DMS153 (cell line): ENCODE measurements at regions not wholly inside any gene's neighbourhood (a gene's known extent, or its start where the extent isn't known, plus 50 kb on each side); places are given as distances from the start of the nearest gene placed in this dataset.
"Not testable (repeated sequence)": the region's sequence is repeated elsewhere in the genome, so short reads cannot be mapped to it uniquely, and the experiment has no call there.

ENCODE experiments used
- DNase-seq: peaks from one replicate; lab custom pipeline; 2025; lab: John Stamatoyannopoulos, UW

DNA sequence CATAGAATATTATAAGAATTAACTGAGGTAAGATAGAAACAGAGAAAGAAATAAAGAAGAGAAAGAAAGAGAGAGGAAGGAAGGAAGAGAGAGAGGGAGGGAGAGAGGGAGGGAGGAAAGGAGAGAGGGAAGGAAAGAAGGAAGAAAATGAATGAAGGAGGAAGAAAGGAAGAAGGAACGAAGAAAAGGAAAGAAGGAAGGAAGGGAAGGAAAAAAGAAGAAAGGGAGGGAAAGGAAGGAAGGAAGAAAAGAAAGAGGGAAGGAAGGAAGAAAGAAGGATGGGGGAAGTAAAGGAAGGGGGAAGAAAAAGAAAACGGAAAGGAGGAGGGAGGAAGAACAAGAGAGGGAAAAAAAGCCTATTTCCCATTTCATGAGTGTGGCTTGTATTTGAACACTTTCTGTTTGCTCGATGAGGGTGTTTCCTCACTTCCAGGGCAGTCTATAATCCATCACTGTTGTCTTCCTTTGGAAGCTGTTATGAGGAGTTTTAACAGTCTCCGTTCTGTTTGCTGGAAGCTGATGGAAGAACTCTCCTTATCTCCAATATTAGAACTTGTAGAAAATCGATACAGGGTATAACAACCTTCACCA is 402.4 kb downstream of the TMEM114 start:
- no peak for DNase-seq

DNA sequence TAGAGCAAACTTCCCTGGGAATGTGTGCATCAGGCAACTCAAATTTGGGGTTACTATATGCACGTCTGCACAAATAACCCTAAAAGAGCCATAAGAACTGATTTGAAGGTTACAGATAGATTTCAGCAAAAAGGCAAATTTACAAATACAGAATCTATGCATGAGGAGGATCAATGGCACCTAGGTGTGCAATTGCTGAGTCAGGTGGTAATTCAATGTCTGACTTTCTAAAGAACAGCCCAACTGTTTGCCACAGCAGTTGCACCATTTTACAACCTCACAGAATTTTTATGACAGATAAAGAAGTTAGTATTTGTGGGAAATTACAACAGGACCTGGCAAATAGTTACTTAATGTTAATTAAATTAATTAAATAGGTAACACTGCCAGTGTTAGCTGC is 405.5 kb downstream of the TMEM114 start:
- no peak for DNase-seq

DNA sequence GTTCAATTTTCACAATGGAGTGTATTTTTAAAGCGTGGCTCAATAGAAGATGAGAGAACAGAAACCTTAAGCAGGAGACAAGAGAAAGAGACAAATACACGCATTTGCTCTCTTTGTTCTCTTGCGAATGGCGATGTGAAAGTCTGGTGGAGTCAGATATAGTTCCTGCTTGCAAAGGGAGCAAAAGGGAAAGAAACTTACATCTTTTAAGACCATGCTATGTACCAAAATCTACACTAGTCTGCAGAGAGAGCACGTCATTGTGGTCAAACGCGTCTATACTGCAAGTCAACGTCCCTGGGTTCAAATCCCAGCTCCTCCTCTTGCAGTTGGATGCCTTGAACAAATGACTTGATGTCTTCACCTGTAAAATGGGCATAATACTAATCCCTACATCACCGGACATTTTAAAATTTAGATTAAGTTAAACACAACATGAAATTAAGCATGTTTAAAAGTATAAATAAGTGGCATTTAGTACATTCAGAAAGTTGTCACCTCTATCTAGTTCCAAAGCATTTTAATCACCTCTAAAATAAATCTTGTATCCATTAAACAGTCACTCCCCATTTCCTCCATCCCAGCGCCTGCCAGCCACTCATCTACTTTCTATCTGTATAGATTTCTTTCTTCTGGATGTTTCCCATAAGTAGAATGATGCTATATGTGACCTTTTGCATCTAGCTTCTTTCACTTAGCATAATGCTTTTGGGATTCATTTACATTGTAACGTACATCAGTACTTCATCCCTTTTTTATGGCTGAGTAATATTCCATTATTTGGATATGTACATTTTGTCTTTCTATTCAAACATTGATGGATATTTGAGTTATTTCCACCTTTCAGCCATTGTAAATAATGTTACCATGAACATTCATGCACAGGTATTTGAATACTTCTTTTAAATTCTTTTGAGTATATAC is 406.9 kb downstream of the TMEM114 start:
- DNase-seq: no peak

DNA sequence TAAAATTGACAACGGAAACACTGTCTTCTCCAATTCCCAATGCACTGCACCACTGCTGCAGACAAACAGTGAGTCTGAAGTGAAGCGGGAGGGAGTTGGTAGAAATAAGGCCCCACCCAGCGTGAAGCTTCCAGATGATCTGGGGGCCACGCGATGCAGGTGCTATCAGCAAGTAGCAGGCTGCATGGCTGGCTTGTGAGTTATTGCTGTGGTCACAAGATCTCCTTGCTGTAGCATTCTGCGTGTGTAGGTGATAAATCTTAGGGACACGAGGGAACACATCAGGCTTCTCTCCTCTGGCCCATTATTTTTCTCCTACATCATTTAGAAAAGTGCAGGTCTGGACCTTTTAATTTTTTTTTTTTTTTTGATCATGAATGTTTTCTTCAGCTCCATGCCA is 407.6 kb downstream of the TMEM114 start:
- DNase-seq: no peak

DNA sequence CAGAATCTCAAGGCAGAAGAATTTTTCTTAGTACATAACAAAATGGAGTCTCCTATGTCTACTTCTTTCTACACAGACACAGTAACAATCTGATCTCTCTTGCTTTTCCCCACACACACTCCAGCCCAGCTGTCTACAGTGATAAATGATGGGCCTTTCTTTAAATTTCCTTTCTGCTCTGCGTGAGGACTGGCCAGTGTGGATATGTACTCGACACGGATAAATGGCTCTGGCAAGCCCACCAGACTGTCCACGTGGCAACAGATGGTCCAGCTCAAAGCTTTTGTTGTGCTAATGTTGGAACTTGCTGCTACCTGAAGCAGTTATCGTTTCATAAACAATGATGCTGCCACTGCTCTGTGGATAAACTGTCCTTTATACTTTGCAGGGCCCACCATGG is 410.7 kb downstream of the TMEM114 start:
- DNase-seq: no peak

DNA sequence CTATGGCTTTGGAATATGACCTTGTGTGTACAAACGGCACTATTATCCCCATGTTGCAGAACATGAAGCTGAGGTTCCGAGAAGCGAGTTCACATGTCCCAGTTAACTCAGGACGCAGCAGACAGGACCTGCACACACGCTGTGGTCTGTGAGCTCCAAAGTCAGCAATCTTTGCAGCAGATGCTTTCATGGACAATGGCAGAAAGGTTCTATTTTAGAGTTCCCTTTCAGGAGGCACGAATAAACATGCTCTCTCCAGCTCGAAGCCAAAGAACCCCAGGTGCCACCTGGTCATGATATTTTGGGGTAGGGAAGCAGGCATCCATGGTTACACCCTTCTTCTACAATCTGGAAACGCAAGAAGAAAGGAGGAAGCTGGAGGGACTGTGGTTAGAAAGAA is 412.0 kb downstream of the TMEM114 start:
- DNase-seq: no peak

DNA sequence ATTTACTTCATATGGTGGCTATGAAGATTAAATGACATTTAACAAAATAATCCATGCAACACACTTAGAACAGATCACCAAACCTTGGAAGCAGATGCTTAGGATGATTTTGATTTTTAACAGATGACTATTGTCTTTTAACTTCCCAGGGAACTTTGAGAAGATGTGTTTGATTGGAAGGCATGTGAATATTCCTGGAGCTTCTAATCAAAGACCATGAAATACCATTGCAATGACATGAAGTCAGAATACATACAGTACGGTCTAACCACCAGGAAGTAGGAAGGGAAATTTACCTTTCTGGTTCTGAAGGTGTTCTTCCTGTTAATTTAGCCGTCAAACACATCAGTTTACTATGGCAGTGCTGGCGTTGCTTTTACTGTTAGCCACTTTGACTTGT is 414.9 kb downstream of the TMEM114 start:
- DNase-seq: no peak

DNA sequence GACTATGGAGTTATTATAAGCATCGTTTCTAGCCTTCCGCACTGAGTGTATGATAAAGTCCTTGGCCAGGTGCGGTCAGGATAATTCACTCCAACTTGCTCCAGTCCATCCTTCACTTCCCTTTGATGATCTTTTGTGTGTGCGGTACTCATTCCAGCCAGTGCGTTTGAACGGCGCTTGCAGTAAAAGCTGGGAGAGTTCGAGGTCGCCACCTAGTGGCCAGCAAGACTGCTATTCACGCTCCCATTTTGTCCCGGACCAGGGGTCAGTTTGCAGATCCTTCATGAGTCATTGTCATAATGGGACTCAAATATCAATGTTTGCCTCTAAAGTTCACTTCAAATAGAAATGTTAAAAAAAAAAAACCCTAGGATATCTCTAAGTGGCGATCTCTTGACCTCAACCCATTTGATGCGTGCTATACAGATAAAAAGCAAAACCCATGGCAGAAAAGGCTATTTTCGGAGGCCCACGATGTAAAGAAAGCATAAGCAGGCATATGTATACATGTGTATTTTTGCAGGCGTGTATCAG is 417.1 kb downstream of the TMEM114 start:
- DNase-seq: peak; percentile 70

DNA sequence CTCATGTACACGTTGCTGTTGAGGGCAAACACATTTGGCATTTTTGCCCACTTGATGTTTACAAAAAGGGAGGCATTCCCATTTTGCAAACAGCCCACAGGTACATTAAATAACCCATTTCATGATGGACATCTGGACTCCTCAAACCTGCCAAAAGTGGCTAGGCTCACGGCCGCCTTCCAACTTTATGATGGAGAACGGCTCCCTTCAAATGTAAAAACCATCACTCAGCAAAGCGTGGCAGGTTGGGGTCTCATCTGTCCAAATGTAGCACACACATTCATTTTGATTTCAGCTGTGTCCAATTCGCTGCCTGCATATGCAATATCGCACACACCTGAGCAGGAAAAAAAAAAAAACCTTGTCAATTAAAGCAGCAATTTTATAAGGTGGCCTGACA is 417.8 kb downstream of the TMEM114 start:
- DNase-seq: no peak

DNA sequence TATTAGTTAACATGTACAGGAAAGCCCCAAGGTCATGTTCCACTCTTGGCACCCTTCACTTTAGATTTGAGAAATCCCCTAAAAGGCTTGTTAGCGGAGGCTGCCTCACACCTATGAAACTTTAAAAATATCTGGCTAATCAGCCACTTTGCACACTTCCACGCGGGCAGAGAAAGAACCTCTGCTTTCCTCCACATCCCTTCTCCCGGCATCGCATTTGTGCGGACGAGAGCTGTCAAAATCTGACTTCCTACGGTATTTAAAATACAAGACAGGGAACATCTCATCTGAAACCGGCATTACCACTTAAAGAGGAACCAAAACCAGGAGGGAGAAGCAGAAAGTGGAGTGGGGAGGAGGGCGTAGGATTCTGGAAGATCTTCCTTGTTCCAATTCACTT is 422.3 kb downstream of the TMEM114 start:
- no peak for DNase-seq

DNA sequence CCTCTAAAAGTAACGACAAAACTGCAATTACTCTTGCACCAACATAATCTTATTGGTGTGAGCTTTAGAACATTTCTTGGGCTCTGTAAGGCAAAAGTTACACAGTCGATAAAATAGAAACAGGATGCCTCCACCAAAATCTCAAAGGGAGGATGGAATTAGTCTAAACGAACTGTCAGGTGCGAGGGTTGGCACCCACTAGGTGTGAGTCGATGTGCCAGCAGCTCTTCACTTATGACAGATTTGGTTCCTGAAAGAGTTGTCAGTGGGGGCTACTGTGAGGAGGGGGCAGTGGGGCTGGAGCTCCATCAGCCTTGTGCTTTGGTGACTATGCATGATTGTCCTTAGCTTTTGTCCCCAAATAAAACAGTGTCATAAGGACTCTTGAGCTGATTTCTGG is 422.9 kb downstream of the TMEM114 start:
- no peak for DNase-seq

DNA sequence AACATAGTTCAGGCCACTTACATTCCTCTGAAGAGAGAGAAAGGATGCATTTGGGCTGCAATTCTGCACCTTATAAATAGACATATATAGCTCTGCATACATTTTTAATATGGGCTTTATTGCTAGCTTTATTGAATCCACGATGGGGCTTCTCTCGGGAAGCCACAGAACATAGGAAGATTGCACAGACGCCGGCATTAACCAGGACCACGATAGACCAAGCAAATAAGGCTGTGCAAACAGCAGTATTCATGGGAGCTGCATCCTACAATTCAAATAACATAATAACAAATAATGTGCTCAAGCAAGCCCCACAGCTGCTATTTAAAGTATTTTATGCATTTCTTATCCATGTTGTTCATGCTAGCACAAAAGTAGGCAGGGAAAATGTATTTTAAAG is 432.3 kb downstream of the TMEM114 start:
- no peak for DNase-seq

DNA sequence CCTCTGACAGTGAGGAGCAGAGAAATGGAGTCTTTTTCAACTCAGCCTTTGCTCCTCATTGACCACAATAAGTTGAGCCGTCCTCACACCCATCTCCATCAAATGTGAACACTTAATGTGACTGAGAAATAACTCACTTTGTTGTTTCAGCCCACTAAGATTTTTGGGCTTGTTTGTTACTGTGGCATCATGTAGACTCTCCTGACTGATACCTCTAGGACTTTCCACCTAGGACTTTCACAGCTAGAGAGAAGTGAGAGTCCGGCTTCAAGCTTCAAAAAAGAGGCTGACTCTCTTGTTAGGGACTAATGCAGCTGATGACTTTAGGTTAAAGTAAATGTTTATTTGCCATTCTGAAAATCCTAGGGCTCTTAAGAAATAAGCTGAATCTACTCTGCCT is 435.0 kb downstream of the TMEM114 start:
- DNase-seq: no peak

DNA sequence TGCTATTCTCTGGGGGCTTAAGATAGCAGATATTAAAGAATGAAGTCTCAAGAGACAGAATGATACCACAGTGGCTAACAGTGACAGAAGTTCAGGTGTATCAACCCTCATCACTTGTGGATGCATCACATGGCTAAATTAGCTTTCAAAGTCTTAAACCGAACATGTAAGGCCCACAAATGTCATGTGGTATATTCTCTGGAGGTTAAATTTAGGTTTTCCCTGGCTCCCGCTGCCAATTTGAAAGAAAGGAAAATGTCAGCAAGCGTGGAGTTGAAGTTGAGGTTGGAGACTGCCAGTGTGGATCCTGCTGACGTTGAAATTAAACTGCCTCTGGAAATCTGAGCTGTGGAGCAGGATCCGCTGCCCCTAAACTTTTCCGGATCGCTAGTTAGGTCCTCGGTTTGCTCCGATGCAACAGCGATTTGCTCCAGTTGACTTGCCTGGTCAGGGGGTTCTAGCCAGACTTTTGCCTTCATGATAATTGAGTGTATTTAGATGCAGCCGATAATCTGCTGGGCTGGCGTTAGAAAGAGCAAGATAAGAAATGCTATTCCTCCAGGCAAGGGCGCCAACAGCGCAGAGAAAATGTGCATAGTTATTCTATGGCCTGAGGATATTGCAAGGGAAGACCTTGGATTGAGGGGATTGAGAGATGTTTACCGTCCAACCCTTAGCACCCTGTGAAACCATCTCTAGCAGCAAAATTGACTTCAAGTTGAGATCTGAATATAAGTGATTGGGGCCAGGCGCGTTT is 443.9 kb downstream of the TMEM114 start:
- DNase-seq: no peak

DNA sequence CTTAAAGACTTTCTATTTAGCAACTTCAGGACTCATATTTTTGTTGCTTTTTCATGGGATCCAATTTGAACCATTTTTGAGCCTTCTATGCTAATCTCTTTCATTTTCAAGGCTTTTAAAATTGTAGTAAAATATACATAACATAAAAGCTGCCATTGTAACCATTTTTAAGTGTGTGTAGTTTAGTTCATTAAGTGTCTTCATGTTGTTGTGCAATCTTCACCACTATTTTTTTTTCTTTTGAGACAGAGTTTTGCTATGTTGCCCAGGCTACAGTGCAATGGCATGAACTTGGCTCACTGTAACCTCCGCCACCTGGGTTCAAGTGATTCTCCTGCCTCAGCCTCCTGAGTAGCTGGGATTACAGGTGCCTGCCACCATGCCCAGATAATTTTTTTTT is 451.6 kb downstream of the TMEM114 start:
- DNase-seq: no peak

DNA sequence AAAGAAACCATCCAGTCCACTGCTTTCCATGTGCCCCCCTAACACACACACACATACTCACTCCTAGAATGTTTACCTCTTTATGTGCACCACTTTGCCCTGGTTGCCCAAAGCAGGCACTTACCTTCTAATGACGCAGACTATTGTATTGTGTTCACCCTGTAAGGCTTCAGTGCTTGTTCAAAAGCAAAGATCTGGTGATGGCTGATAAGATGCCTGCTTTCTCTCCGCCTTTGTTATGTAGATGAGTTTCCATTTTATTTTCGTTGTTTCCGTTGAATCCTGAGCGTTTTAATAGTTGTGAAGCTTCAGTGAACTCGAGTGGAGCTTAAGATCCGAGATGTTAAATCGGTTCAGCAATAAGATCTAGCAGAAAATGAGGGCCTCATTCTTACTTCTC is 452.7 kb downstream of the TMEM114 start:
- no peak for DNase-seq

DNA sequence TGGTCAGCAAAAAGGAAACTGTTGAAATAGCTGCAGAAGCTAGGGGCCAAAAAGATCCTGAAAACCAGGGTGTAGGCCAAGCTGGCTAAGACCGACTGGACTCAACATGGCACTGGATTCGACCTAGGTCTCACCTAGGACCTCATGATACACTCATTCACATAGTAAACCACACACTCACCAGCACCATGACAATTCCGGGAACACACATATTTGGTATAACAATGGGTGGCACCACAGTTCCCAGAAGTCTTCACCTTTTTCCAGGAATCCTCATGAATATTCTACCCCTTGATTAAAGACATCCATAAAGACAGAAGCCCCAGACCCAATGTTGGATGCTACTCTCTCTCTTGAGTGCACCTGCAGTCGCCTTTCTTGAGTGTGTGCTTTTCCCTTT is 460.1 kb downstream of the TMEM114 start:
- no peak for DNase-seq

DNA sequence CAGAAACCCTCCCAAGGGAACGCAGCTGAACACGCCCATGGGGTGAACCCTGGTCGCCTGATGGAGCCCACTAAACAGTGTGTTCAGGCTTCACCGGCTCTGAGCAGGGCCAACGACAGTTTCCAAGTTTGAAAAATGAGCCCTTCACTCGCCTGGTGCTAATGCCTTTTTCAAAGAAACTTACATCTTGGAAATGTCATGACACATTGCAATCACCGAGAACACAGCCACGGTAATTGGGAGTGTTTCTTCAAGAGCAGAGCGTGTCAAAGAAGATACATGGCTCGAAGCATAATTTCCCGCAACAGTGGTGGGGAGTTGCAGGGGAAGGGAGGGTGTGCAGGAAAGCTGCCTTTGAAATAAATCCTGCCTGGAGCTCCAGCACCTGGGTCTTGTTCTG is 463.2 kb downstream of the TMEM114 start:
- no peak for DNase-seq

DNA sequence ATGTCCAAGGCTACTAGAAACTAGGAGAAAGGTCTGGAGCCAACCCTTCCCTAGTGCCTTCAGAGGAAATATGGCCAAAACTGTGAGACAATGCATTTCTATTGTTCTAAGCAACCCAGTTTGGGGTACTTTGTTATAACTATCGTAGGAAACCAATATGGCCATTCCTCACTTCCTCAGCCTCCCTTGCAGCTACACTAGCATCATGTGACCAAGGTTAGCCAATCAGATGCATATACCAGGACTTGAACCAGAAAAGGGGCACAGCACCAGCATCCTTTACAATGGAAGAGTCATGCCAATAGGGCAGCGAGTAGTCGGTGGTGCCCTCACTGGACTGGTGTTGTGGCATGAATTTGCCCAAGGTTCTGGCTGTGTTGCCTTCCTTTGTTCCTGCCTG is 464.0 kb downstream of the TMEM114 start:
- no peak for DNase-seq

DNA sequence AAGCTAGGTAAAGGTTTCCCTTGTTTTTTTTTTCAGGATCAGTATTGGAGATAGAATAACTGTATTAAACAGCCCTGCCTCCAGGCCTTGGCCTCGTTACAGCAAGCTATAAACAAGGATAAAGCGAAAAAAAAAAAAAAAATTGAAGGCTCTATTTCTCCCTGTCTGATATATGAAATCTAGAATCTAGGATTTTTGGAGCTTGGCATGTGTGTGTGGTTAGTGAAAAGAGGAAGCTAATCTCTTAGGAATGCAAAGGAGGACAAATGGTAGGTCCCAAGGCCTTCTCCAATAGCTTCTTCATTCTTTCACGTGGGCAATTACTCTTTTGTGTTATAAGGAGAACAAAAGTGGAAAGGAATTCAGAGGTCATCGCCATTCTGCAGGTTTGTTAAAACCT is 470.3 kb downstream of the TMEM114 start:
- no peak for DNase-seq

DNA sequence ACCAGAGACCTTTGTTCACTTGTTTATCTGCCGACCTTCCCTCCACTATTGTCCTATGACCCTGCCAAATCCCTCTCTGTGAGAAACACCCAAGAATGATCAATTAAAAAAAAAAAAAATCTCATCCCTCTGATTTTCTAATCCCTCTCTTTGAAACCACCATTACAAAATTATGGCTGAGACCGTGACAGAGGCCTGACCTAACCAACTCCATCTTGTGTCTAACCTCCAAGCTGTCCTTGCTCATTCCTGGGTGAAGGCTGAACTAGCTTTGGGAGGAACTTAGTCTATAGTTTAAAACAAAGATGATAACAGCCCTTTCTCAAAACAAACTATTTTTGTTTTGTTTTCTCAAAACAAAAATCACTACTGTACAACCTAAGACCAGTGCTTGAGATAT is 474.5 kb downstream of the TMEM114 start:
- no peak for DNase-seq

DNA sequence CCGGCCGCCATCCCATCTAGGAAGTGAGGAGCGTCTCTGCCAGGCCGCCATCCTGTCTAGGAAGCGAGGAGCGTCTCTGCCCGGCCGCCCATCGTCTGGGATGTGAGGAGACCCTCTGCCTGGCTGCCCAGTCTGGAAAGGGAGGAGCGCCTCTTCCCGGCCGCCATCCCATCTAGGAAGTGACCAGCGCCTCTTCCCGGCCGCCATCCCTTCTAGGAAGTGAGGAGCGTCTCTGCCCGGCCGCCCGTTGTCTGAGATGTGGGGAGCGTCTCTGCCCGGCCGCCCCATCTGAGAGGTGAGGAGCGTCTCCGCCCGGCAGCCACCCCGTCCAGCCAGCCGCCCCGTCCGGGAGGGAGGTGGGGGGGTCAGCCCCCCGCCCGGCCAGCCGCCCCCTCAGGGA is 475.4 kb downstream of the TMEM114 start:
- DNase-seq: not testable (repeated sequence)

DNA sequence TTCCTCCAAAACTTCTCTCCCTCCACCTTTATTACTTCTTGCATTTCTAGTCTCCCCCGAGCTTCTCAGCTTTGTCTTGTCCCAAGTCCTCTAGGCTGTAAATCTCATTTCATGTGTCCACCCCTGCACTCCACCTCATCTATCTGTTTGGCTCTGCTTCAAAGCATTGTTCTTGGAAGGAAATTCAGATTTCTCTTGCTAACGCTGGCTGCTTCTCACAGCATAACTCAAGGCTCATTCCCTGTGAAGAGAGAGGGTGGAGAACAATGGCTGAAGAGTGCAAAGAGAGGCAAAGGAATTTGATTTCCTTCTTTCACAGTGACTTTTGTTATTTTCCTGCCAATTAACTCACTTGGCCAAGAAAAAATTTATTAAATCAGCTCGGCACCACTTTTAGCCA is 476.5 kb downstream of the TMEM114 start:
- no peak for DNase-seq
